Lower lobe of right lung (tissue), 2 donors: ENCODE measurements at regions not wholly inside any gene's neighbourhood (a gene's known extent, or its start where the extent isn't known, plus 50 kb on each side); places are given as distances from the start of the nearest gene placed in this dataset.
"Not testable (repeated sequence)": the region's sequence is repeated elsewhere in the genome, so short reads cannot be mapped to it uniquely, and the experiment has no call there.

ENCODE experiments used
- ATAC-seq, 2 donors: fragments of 200-7000 bp; cut with Tn5 transposase; one replicate each; pipeline ENCODE4 v1.9.1; 2020 to 2022; ENCODE audit warnings: mild to moderate bottlenecking in 2 of 2, moderate library complexity in 2 of 2
- DNase-seq: peaks from one replicate; pipeline ENCODE4 v3.0.0-alpha.2; 2020
- H3K27ac ChIP-seq: fragments of 200-600 bp; one replicate; pipeline ENCODE4 v1.8.0; 2022
- H3K27me3 ChIP-seq: fragments of 200-600 bp; one replicate; pipeline ENCODE4 v1.8.0; 2022; ENCODE audit warnings: low read depth
- H3K36me3 ChIP-seq: fragments of 200-600 bp; one replicate; pipeline ENCODE4 v1.8.0; 2022; ENCODE audit warnings: mild to moderate bottlenecking
- H3K4me1 ChIP-seq: fragments of 200-600 bp; one replicate; pipeline ENCODE4 v1.8.0; 2022
- H3K4me3 ChIP-seq: fragments of 200-600 bp; one replicate; pipeline ENCODE4 v1.8.0; 2022; ENCODE audit warnings: mild to moderate bottlenecking
- H3K9me3 ChIP-seq: fragments of 200-600 bp; one replicate; pipeline ENCODE4 v1.8.0; 2022
- CTCF ChIP-seq: fragments of 200-600 bp; IDR thresholded peaks from one replicate; pipeline ENCODE4 v1.8.0; 2022; ENCODE audit warnings: antibody characterized with exemption, mild to moderate bottlenecking
- intact Hi-C: fragments of 100-400 bp; cut with DNase I; formaldehyde crosslinking; loops from one replicate; pipeline ENCODE4 v1.11.0; 2022
- donor health status: DM: no; HTN: yes; CAD: no; lungs with severe emphysema.

GRCh38 chr4:31474221-31474620, 754.1 kb downstream of the PCDH7 start:
- Histone ChIP-seq H3K27me3 (no peaks in the 10 kb centered on the region), H3K4me3 (no peak overlapping the region), H3K4me1 (no peaks in the 10 kb centered on the region), H3K36me3 (no peaks in the 10 kb centered on the region), H3K9me3 (no peaks in the 10 kb centered on the region), H3K27ac (no peak overlapping the region)
- no peak for TF ChIP-seq CTCF
- no peak for ATAC-seq
- intact Hi-C loops, result no loop called here
- DNase-seq, result no peak

GRCh38 chr4:31482691-31483090, 762.5 kb downstream of the PCDH7 start:
- Histone ChIP-seq H3K27ac (no peak overlapping the region), H3K27me3 (no peaks in the 10 kb centered on the region), H3K4me1 (no peaks in the 10 kb centered on the region), H3K4me3 (no peak overlapping the region), H3K9me3 (no peaks in the 10 kb centered on the region), H3K36me3 (no peaks in the 10 kb centered on the region)
- intact Hi-C loops, result no loop called here
- DNase-seq (no peak), ATAC-seq (no peak)
- no peak for TF ChIP-seq CTCF

GRCh38 chr4:31499216-31499615, 779.0 kb downstream of the PCDH7 start:
- intact Hi-C loops, H3K9me3 ChIP-seq, H3K36me3 ChIP-seq, H3K27me3 ChIP-seq, ATAC-seq, DNase-seq, H3K27ac ChIP-seq, H3K4me3 ChIP-seq, H3K4me1 ChIP-seq: not testable (repeated sequence)

GRCh38 chr4:31516520-31516919, 796.4 kb downstream of the PCDH7 start:
- Histone ChIP-seq H3K4me3 (no peak overlapping the region), H3K4me1 (no peaks in the 10 kb centered on the region), H3K9me3 (no peaks in the 10 kb centered on the region), H3K27me3 (no peaks in the 10 kb centered on the region), H3K36me3 (no peaks in the 10 kb centered on the region), H3K27ac (no peak overlapping the region)
- intact Hi-C loops, result no loop called here
- ATAC-seq (no peak), DNase-seq (no peak)
- TF ChIP-seq CTCF, result no peak

- TF ChIP-seq CTCF, result no peak
- no peaks in the 10 kb centered on the region for H3K36me3 ChIP-seq
- intact Hi-C loops, result no loop called here
- no peaks in the 10 kb centered on the region for H3K27me3 ChIP-seq
- no peak overlapping the region for H3K4me3 ChIP-seq
- no peaks in the 10 kb centered on the region for H3K4me1 ChIP-seq
- no peaks in the 10 kb centered on the region for H3K9me3 ChIP-seq
- H3K27ac ChIP-seq, result no peak overlapping the region
- DNase-seq, result no peak
- no peak for ATAC-seq
Observed at GRCh38 chr4:31518796-31519250, 798.7 kb downstream of the PCDH7 start.

- ATAC-seq (no peak), DNase-seq (no peak)
- peaks cover 9% of the 10 kb centered on the region for H3K9me3 ChIP-seq
- TF ChIP-seq CTCF, result no peak
- no peak overlapping the region for H3K4me3 ChIP-seq
- no peaks in the 10 kb centered on the region for H3K27me3 ChIP-seq
- intact Hi-C loops, result no loop called here
- H3K4me1 ChIP-seq, result no peaks in the 10 kb centered on the region
- no peaks in the 10 kb centered on the region for H3K36me3 ChIP-seq
- H3K27ac ChIP-seq, result no peak overlapping the region
Observed at GRCh38 chr4:31530555-31530954, 810.4 kb downstream of the PCDH7 start.
